ENCODE measurements at regions not wholly inside any gene's neighbourhood (a gene's known extent, or its start where the extent isn't known, plus 50 kb on each side); places are given as distances from the start of the nearest gene placed in this dataset.

GRCh38 chr2:6482256-6482655 is 383.5 kb downstream of the CMPK2 start:
- no peak for DNase-seq

GRCh38 chr2:6487765-6488164 is 377.9 kb downstream of the CMPK2 start:
- DNase-seq: no peak

GRCh38 chr2:6492573-6492972 is 373.1 kb downstream of the CMPK2 start:
- DNase-seq: no peak

- no peak for DNase-seq
These were observed 372.4 kb downstream of the CMPK2 start for GRCh38 chr2:6493266-6493665.

GRCh38 chr2:6493669-6494068 is 372.0 kb downstream of the CMPK2 start:
- DNase-seq: no peak

- no peak for DNase-seq
These were observed 370.2 kb downstream of the CMPK2 start for GRCh38 chr2:6495466-6495865.

GRCh38 chr2:6496376-6496775 is 369.3 kb downstream of the CMPK2 start:
- DNase-seq: no peak

- DNase-seq: no peak
These were observed 368.7 kb downstream of the CMPK2 start for GRCh38 chr2:6497048-6497447.

GRCh38 chr2:6498841-6499240 is 366.9 kb downstream of the CMPK2 start:
- DNase-seq: no peak

GRCh38 chr2:6499691-6500090 is 366.0 kb downstream of the CMPK2 start:
- no peak for DNase-seq

GRCh38 chr2:6506361-6506794 is 359.3 kb downstream of the CMPK2 start:
- DNase-seq: no peak

- DNase-seq: no peak
These were observed 358.8 kb downstream of the CMPK2 start for GRCh38 chr2:6506859-6507258.

GRCh38 chr2:6510532-6510931 is 355.2 kb downstream of the CMPK2 start:
- no peak for DNase-seq

GRCh38 chr2:6512589-6512988 is 353.1 kb downstream of the CMPK2 start:
- DNase-seq: no peak

- DNase-seq: no peak
These were observed 349.0 kb downstream of the CMPK2 start for GRCh38 chr2:6516674-6517073.

GRCh38 chr2:6518361-6518760 is 347.3 kb downstream of the CMPK2 start:
- DNase-seq: no peak

- DNase-seq: no peak
These were observed 342.2 kb downstream of the CMPK2 start for GRCh38 chr2:6523476-6523875.

GRCh38 chr2:6524691-6525474 is 340.8 kb downstream of the CMPK2 start:
- peak in 1 of 2 experiments; percentile 26 for DNase-seq

- DNase-seq: no peak
These were observed 340.2 kb downstream of the CMPK2 start for GRCh38 chr2:6525475-6525964.

- peak; percentile 68 to 79 for DNase-seq
These were observed 339.4 kb downstream of the CMPK2 start for GRCh38 chr2:6526093-6526824.

GRCh38 chr2:6531304-6531703 is 334.4 kb downstream of the CMPK2 start:
- DNase-seq: no peak

- DNase-seq: no peak
These were observed 330.1 kb downstream of the CMPK2 start for GRCh38 chr2:6535572-6535971.

- DNase-seq: no peak
These were observed 327.1 kb downstream of the CMPK2 start for GRCh38 chr2:6538607-6539006.

- DNase-seq: no peak
These were observed 320.4 kb downstream of the CMPK2 start for GRCh38 chr2:6545336-6545735.

All from NCI-H2081 (cell line).